HG03432 (cell line): ENCODE measurements at regions not wholly inside any gene's neighbourhood (a gene's known extent, or its start where the extent isn't known, plus 50 kb on each side); places are given as distances from the start of the nearest gene placed in this dataset.
"Not testable (repeated sequence)": the region's sequence is repeated elsewhere in the genome, so short reads cannot be mapped to it uniquely, and the experiment has no call there.

Source experiments
- ATAC-seq: cut with Tn5 transposase; IDR thresholded peaks from one replicate; pipeline ENCODE4 v1.9.1; 2021; ENCODE audit warnings: mild to moderate bottlenecking, moderate library complexity; ENCODE audit not compliant: unreplicated experiment

DNA sequence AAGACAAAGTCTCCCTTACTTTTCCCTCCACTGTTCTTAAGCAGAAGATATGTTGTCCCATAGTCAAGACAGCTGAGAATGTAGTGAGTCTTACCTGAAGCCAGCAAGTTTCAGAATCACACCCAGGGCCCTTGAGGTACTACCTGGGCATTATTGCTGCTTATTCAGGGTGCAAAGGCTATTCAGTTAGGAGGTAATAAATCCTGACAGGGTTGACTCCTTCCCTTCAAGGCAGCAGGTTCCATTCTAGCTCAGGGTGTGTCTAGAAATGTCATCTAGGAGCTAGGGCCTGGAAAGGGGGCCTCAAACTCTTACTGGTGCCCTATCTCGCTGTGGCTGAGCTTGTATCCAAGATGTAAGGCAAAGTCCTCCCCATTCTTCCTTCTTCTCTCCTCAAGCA is 259.0 kb downstream of the FAT4 start:
- ATAC-seq, result no peak

DNA sequence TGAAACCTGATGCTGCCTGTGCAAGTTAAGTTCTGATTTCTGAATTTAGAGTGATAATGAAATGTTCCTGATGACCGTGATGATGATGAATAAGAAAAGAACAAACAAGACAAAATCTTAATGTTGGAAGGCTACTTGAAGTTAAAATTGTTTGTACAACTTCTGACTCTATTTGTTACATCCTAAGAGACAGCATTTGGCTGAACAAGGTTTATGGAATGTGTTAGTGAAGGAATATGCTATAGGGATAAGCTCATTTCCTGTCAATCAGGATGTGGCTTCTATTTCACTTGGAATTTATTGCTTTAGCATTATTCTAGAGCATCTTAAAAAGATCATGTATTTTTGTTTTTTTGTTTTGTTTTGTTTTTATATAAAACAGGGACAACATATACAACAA is 267.5 kb downstream of the FAT4 start:
- no peak for ATAC-seq

DNA sequence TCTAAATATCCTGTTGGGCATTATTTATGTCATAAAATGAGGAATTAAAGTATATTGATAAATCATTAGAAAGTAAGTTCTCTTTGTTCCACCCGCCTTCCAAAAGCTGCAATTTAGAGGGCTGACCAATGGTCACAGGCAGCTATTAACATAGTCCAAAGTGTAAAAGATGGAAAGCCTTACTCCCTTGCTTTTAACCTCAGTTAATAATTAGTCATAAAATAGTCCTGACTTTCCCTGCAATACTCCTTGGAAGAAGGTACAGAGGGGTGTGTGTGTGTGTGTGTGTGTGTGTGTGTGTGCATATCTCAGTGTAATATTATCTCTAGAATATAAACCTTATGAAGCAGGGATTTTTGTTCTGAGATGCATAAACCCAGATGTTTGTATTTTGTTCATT is 275.4 kb downstream of the FAT4 start:
- ATAC-seq, result no peak

DNA sequence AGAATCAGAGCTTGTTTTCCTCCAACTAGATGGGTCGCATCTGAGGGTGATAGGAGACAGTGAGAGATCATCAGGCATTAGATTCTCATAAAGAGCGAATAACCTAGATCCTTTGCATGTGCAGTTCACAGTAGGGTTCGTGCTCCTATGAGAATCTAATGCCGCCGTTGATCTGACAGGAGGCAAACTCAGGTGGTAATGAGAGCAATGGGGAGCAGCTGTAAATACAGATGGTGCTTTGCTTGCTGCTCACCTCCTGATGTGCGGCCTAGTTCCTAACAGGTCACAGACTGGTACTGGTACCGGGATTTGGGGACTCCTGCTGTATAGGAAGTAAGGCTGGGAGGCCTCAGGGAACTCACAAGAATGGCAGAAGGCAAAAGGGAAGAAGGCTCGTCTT is 276.5 kb downstream of the FAT4 start:
- ATAC-seq, result no peak

DNA sequence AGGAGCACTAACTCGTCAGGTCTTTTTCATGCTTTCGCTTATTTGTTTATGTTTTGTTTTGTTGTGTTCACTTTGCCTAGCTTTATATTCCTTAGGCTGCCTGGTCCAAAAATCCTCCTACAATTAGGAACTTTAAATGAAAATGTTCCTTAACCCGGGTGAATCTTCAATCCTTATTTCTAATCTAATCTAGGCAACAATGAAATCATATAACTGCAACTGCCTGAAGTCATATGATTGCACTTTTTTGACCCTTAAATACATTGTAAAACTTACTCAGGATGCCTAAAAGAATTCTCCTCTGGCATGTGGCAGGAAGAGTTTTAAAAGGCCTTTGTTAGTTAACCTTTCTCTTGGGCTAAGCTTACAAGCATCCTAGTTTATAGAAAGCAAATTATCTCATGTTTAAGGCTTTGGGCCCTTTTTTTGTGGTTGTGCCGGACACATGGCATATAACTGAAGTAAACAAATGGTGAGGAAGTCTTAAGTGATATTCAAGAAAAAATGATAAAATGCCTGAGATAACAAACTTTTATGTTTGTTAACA is 279.4 kb downstream of the FAT4 start:
- no peak for ATAC-seq

DNA sequence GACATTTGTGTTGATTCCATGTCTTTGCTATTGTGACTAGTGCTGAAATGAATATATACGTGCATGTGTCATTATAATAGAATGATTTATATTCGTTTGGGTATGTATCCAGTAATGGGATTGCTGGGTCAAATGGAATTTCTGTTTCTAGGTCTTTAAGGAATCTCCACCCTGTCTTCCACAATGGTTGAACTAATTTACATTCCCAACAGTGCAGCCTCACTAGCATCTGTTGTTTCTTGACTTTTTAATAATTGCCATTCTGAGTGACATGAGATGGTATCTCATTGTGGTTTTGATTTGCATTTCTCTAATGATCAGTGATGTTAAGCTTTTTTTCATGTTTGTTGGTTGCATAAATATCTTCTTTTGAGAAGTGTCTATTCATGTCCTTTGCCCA is 291.2 kb downstream of the FAT4 start:
- ATAC-seq, result not testable (repeated sequence)

DNA sequence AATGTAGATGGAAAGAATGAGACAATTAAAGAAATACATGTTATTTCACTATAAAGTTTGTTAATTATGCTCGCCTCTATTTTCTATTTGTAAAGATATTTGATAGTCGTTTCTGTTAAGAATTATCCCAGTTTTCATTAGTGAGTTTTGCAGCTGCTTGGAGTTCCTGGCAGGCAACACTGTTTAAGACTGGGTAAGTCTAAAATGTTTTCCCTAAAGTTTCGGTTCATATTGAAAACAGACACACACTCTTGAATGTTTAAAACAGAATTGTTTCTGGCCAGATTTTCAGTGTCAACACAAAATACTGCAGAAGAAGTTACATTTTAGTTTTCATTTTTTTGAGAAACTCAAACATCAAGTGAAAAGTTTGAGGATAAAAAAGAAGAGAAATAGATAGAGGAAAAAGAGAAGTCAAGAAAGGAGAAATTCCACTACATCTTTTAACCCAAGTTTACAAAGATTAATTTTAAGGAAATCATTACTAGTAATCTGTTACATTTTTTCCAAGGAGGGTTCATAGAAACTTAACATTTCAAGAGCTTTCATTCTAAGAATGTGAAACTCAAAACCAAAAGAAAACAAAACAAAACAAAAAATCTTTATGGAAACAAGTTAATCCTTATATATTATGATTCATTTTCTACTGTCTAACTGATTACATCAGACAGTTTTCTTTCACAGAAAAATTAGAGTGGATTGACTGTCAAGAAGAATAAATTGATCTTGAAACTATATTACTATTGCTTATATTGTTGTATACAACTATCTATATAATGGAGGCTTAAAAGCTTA is 305.5 kb downstream of the FAT4 start:
- no peak for ATAC-seq

DNA sequence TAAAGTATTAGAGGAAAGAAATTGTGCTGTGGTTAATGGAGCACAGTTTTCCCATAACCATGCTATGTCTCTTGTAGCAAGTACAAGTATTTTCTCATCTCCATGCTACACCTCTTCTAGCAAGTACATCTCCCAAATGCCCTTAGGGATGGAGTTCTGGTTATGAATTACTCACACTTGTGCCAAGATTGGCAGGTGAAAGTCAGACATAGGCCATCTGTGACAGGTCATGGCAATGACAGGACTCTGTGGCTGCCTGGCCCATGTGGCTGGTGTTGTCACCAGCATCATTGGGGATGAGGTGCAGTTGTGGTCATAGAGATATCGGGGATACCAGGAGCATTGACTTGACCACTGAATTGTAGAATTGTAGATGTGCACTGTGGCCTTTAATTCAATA is 310.2 kb downstream of the FAT4 start:
- no peak for ATAC-seq

DNA sequence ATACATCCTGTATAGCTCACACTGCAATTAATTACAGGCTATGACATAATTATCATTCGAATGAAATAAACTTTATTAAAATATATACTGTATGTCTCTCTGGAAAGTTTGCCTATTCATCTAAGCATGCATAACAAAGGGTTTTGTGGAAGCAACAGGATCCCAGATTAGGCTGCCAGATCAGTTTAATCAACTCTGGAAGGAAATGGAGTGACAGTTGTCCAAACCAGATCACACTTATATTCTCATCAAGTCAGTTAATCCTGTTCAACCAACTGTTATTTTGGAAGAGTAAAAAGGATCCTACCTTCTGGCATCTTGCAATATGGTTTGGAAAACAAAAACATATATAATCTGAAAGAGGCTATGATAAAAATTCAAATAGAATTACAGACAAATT is 312.2 kb downstream of the FAT4 start:
- no peak for ATAC-seq

DNA sequence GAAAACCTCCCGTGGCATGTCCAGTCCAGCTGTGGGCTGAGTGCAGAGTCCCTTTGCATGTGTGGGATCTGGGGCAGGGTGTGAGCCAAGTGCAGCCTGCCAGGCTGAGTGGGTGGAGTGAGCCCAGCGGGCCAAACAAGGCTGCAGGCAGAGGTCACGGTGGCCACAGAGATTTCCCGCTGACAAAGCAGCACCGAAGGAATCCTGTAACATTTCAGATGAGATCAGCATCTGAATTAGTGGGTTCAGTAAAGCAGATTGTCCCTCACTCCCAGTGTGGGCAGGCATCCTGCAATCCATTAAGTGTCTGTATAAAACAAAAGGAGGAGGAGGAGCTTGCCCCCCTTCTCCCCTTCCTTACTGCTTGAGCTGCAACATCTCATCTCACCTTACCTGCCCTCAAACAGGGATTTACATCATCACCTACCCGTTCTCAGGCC is 324.4 kb downstream of the FAT4 start:
- no peak for ATAC-seq

DNA sequence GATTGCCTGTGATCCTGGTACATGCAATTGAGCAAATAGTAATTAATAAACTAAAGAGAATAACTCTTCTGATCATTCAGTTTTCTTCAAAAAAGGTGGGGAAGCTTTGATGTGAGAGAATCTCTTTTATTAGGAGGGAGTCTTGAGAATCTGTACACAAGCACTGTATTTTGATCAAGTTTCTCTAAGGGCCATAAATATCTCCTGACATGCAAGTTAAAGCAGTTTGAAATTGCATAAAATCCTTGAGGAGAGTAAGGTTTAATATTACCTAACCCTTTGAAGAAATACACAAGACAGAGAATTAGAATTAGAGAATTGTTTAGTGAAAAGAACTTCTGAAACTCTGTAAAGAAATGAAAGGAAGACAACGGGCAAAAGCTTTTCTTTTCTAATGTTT is 326.9 kb downstream of the FAT4 start:
- ATAC-seq, result no peak

DNA sequence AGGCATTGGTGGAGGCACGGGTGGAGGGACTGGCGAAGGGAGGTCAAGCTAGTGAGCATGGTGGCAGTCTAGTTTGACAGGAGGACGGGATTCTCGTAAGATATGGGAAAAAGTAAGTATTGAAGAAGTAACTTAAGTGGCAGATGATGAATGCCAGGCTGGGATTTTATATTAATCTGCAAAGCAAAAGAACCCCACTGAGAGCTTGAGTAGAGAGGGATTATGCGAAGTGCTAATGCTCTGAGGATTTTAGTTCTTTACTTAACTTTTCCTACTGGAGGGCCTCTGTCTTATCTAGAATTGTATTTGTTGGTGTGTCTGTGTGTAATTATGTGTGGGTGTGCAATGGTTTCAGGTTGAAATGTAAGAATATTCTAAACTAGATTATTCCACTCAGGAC is 327.9 kb downstream of the FAT4 start:
- no peak for ATAC-seq

DNA sequence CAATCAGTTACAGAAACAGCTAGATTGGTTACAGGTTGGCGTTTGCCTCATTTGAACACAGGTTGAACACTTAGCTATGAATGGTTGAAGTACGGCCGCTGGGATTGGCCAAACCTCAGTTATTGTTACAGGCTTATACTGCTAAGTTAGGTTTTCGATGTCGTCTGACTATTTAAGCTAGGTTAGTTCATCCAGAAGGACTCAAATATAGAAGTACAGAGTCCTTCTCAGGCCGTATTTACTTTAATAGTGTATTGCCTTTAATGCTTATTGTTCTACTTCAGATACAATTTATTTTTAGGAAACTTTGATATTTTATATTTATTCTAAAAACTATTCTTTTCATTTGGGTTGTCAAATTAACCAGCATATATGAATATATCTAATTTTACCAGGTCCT is 334.7 kb downstream of the FAT4 start:
- no peak for ATAC-seq

DNA sequence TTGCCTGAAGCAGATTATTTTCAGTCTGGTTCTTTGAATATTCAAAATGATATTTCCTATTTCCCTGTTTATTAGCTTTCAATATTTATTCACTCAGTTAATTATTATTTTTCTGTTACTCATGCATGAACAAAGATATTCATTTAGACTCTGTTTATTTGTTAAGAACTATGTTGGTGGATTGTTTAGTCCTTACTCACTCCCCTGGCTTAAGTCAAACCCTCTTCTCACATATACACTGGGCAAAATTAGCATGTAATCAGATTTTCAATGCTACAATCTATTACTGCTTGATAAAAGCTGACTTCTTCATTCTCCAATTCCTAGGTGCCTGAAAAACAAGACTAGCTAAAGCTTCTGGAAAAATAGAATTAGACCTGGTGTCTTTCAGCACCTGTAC is 335.8 kb downstream of the FAT4 start:
- ATAC-seq, result no peak

DNA sequence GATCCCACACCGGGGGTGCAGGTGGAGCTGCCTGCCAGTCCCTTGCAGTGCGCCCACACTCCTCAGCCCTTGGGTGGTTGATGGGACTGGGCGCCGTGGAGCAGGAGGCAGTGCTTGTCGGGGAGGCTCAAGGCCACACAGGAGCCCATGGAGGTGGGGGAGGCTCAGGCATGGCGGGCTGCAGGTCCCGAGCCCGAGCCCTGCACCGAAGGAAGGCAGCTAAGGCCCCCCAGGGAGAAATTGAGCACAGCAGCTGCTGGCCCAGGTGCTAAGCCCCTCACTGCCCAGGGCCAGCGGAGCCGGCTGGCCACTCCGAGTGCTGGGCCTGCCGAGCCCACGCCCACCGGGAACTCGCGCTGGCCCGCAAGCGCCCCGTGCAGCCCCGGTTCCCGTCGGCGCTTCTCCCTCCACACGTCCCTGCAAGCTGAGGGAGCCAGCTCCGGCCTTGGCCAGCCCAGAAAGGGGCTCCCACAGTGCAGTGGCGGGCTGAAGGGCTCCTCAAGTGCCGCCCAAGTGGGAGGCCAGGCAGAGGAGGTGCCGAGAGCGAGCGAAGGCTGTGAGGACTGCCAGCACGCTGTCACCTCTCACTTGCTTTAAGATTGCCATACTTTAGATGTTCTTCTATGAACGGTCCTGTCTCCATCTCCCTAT is 337.1 kb downstream of the FAT4 start:
- not testable (repeated sequence) for ATAC-seq

DNA sequence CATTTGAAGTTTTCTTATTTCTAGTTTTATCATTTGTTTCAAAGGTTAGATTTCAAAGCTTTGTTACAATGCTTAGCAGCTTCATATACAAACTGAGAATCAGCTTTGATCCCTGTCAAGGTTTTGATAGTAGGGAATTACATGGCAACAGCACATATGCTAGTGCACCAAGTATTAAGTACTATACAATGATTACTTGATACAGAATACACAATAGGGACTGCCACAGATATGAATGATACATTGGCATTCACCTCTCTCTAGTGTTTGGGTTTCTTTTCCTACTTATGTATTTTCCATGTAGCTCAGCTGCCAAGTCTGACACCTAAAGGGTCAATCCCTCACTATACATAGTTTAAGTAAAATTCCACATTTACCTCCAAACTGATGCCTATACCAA is 344.0 kb downstream of the FAT4 start:
- no peak for ATAC-seq

DNA sequence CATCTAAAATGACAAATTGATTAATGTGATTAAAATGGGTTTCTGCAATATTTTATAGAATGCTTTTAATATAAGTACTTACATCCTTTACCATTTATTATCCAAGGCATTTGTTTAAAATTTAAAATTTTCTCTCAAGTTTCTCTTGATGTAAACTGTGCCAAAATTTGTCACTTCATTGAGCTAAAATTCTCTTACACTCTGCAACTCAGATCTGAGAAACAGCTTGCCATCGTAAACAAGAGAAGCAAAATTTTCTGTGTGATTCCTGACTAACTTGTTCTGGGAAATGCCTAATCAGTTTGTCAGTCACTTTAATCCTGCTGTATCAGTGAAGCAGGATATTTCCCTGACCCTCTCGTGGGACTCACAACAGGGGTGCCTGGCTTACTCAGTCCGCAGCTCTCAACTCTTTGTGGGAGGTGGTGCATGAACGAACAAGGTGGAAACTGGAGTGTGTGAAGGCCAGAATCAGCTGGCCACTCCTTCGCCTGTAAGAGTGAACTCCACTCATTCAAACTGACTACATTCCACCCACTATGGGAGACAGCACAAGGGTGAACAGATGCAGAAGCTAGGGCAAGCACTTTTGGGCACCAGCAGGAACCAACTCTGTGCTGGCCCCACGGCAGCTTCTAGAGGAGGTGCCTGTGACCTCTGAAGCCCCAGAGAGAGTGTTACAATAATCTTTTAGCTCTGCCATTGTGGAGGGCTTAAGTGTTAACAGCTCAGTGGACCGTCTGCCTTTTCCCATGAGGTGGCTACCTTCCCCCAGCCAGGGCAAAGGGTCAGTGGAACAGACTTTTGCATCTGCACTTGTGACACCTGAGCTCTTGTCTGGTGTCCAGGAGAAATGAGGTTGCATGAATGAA is 349.4 kb downstream of the FAT4 start:
- no peak for ATAC-seq

DNA sequence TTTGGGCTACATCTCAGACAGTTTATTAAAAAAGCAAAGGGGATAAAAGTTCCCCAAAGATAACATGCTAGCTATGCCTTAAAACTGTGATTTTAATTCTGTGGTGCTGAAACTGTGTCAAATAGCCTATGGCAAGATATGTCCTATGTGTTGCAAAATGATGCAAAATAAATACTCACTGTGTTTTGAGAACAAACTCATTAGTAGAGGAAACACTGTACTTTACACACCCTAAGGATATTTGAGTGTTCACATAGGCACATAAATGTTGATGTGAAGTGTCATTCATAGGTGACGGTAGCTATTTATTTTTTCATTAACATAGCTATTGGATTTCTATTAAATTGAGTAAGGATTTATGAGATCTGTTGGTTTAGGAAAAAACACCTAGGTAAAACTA is 351.9 kb downstream of the FAT4 start:
- ATAC-seq, result no peak

DNA sequence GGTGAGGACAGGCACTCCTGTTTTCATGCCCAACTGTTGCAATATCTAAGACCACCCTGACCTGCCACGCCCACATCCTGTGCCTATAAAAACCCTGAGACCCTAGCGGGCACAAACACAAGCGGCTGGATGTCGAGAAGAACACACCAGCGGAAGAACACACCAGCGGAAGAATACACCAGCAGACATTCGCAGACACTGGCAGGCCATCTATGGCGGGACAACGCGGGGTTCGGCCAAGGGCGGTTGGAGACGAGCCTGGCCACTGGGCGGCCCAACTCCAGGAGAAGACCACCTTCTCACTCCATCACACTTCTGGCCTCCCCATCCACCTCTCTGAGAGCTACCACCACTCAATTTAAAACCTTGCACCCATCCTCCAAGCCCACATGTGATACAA is 361.4 kb downstream of the FAT4 start:
- no peak for ATAC-seq

DNA sequence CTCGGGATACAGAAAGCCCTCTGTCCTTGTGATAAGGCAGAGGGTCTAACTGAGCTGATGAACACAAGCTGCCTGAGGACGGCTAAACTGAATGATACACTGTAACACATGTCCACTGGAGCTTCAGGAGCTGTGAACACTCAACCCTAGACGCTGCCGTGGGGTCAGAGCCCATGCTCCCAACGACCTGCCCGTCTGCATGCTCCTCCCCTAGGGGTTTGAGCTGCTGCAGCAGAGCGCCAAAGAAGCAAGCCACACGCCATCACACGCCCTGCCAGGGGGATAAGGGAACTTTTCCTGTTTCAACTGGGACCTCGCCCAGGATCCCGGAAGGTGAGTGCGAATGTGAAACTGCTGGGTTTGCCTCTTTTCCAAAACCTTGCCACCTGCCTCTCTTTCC is 361.8 kb downstream of the FAT4 start:
- ATAC-seq, result no peak

DNA sequence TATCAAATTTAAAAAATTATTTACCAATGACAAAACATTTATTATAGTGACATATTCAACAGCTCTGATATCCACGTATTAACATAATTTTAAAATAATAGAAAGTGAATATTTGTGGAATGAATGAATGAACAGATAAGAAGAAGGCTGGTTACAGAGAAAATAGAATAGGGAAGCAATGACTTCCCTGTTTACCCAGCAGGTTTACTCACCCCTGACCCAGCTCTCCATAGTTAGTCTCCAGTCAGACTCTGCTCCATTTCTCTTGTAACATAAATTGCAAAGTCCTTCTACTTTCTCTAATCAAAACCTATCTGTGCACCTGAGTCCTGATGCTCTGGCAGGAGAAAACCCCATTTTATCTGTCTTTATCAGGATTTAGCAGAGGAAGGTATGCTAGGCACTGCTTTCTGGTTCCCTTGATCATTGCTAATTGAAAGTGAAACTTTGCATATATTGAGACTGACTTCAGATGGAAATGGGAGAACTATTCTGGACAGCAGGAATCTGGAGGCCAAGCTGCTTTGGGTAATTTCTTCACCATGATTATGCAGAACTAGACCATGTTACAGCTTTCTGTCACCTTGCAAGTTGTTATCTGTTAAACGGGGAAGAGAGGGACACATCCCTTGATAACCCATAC is 363.0 kb downstream of the FAT4 start:
- no peak for ATAC-seq
